OCI-LY1 (cell line): ENCODE measurements at regions not wholly inside any gene's neighbourhood (a gene's known extent, or its start where the extent isn't known, plus 50 kb on each side); places are given as distances from the start of the nearest gene placed in this dataset.
A peak's percentile ranks its signal among the peaks of the same experiment; 100 is the strongest.

Source experiments
- H2AFZ ChIP-seq: fragments of 200-600 bp; sonication (generic), shearing (Covaris generic); 2 replicates; pipeline ENCODE4 v1.6.0; 2014; ENCODE audit warnings: antibody characterized with exemption, mild to moderate bottlenecking, low read length
- H3F3A ChIP-seq: fragments of 200-600 bp; sonication (generic), shearing (Covaris generic); 2 replicates; pipeline ENCODE4 v1.6.0; 2014; ENCODE audit warnings: mild to moderate bottlenecking, antibody characterized with exemption, low read length, moderate library complexity; ENCODE audit not compliant: insufficient read depth
- H3K27ac ChIP-seq: fragments of 200-600 bp; sonication (generic); 2 replicates; pipeline ENCODE4 v1.5.1; 2014; ENCODE audit warnings: low read length, mixed run types, mild to moderate bottlenecking, low read depth; ENCODE audit not compliant: poor library complexity, severe bottlenecking
- H3K27me3 ChIP-seq: fragments of 200-600 bp; sonication (generic); 2 replicates; pipeline ENCODE4 v1.6.0; 2014; ENCODE audit warnings: antibody characterized with exemption, mild to moderate bottlenecking, low read length, moderate library complexity; ENCODE audit not compliant: insufficient read depth
- H3K36me3 ChIP-seq: fragments of 200-600 bp; sonication (generic); 2 replicates; pipeline ENCODE4 v1.6.1; 2014; ENCODE audit warnings: mild to moderate bottlenecking, antibody characterized with exemption, low read length, moderate library complexity, mixed read lengths; ENCODE audit not compliant: insufficient read depth
- H3K4me1 ChIP-seq: fragments of 200-600 bp; sonication (generic); 2 replicates; pipeline ENCODE4 v1.5.1; 2014; ENCODE audit warnings: mild to moderate bottlenecking, low read length, moderate library complexity; ENCODE audit not compliant: insufficient read depth, severe bottlenecking
- H3K4me2 ChIP-seq: fragments of 200-600 bp; sonication (generic), shearing (Covaris generic); 2 replicates; pipeline ENCODE4 v1.6.1; 2014; ENCODE audit warnings: low read length
- H3K4me3 ChIP-seq: fragments of 200-600 bp; sonication (generic); 2 replicates; pipeline ENCODE4 v1.5.1; 2014; ENCODE audit warnings: low read length, low read depth, mild to moderate bottlenecking, mixed read lengths; ENCODE audit not compliant: poor library complexity, severe bottlenecking
- H3K79me2 ChIP-seq: fragments of 200-600 bp; shearing (Covaris generic); 2 replicates; pipeline ENCODE4 v1.6.1; 2016; ENCODE audit warnings: mixed run types, low read length, mixed read lengths; ENCODE audit not compliant: insufficient read depth
- H3K9ac ChIP-seq: fragments of 200-600 bp; sonication (generic), shearing (Covaris generic); 2 replicates; pipeline ENCODE4 v1.6.1; 2014; ENCODE audit warnings: mild to moderate bottlenecking, low read length, mixed read lengths
- H3K9me2 ChIP-seq: fragments of 200-600 bp; sonication (generic), shearing (Covaris generic); 2 replicates; pipeline ENCODE4 v1.6.1; 2014; ENCODE audit warnings: low read depth, mild to moderate bottlenecking, low read length, mixed read lengths
- H3K9me3 ChIP-seq: fragments of 200-600 bp; shearing (Covaris generic); 2 replicates; pipeline ENCODE4 v1.6.1; 2014; ENCODE audit warnings: low read length, mixed read lengths
- H4K20me1 ChIP-seq: fragments of 200-600 bp; sonication (generic), shearing (Covaris generic); 2 replicates; pipeline ENCODE4 v1.6.0; 2016; ENCODE audit warnings: mild to moderate bottlenecking, low read length; ENCODE audit not compliant: insufficient read depth
- CTCF ChIP-seq: fragments of 200-600 bp; sonication (generic), shearing (Covaris generic); IDR thresholded peaks from 2 replicates; pipeline ENCODE4 v1.5.1; 2017; ENCODE audit warnings: mild to moderate bottlenecking, antibody characterized with exemption, low read length, moderate library complexity, mixed read lengths
- EZH2 ChIP-seq: fragments of 200-600 bp; sonication (generic), shearing (Covaris generic); IDR thresholded peaks from 2 replicates; pipeline ENCODE4 v1.8.0; 2017; ENCODE audit warnings: borderline replicate concordance, mixed run types, mild to moderate bottlenecking, antibody characterized with exemption, low read length, moderate library complexity, mixed read lengths

GRCh38 chr4:175559526-175559925 lies 252.5 kb downstream of the GPM6A start:
- TF ChIP-seq EZH2 = no peak
- no peak for TF ChIP-seq CTCF
- H3K27ac ChIP-seq = no peak overlapping the region
- no peak overlapping the region for H3K9ac ChIP-seq

GRCh38 chr4:175560604-175561003 lies 251.5 kb downstream of the GPM6A start:
- TF ChIP-seq CTCF (peak; percentile 61), EZH2 (no peak)
- peak overlapping the region; percentile 5; the same call in 1 of the 2 replicates for H2AFZ ChIP-seq

More at GRCh38 chr4:175559526-175559925, 252.5 kb downstream of the GPM6A start:
- Histone ChIP-seq H3F3A (no peaks in the 10 kb centered on the region), H3K4me2 (no peak overlapping the region), H3K4me1 (peaks cover 13% of the 10 kb centered on the region), H3K9me2 (no peaks in the 10 kb centered on the region), H2AFZ (0 out of 2 replicates have a peak overlapping the region, but pooled peaks have one; percentile 49), H3K9me3 (no peaks in the 10 kb centered on the region), H3K79me2 (no peaks in the 10 kb centered on the region), H3K36me3 (no peaks in the 10 kb centered on the region), H3K27me3 (no peaks in the 10 kb centered on the region), H3K4me3 (no peak overlapping the region), H4K20me1 (no peaks in the 10 kb centered on the region)

GRCh38 chr4:175561696-175562095 lies 250.4 kb downstream of the GPM6A start:
- Histone ChIP-seq H3F3A (no peaks in the 10 kb centered on the region), H2AFZ (no peak overlapping the region), H3K27ac (no peak overlapping the region), H3K36me3 (no peaks in the 10 kb centered on the region), H3K9me2 (no peaks in the 10 kb centered on the region), H3K4me3 (no peak overlapping the region), H3K4me1 (peaks cover 13% of the 10 kb centered on the region), H3K4me2 (no peak overlapping the region), H3K9ac (no peak overlapping the region), H3K79me2 (no peaks in the 10 kb centered on the region), H3K27me3 (no peaks in the 10 kb centered on the region), H4K20me1 (no peaks in the 10 kb centered on the region), H3K9me3 (no peaks in the 10 kb centered on the region)
- TF ChIP-seq CTCF (no peak), EZH2 (no peak)

More at GRCh38 chr4:175560604-175561003, 251.5 kb downstream of the GPM6A start:
- Histone ChIP-seq H3K9me2 (no peaks in the 10 kb centered on the region), H3K4me2 (no peak overlapping the region), H3K9ac (no peak overlapping the region), H3K4me3 (no peak overlapping the region), H3K79me2 (no peaks in the 10 kb centered on the region), H3F3A (no peaks in the 10 kb centered on the region), H3K9me3 (no peaks in the 10 kb centered on the region), H3K27me3 (no peaks in the 10 kb centered on the region), H3K27ac (no peak overlapping the region), H3K4me1 (peaks cover 13% of the 10 kb centered on the region), H3K36me3 (no peaks in the 10 kb centered on the region), H4K20me1 (no peaks in the 10 kb centered on the region)
